NCI-H1092 treated with DMSO at 0.1 percent for 48 hours (cell line): ENCODE measurements at regions not wholly inside any gene's neighbourhood (a gene's known extent, or its start where the extent isn't known, plus 50 kb on each side); places are given as distances from the start of the nearest gene placed in this dataset.
"Not testable (repeated sequence)": the region's sequence is repeated elsewhere in the genome, so short reads cannot be mapped to it uniquely, and the experiment has no call there.

Source experiments
- DNase-seq: peaks from one replicate; lab custom pipeline; 2025; lab: John Stamatoyannopoulos, UW

DNA sequence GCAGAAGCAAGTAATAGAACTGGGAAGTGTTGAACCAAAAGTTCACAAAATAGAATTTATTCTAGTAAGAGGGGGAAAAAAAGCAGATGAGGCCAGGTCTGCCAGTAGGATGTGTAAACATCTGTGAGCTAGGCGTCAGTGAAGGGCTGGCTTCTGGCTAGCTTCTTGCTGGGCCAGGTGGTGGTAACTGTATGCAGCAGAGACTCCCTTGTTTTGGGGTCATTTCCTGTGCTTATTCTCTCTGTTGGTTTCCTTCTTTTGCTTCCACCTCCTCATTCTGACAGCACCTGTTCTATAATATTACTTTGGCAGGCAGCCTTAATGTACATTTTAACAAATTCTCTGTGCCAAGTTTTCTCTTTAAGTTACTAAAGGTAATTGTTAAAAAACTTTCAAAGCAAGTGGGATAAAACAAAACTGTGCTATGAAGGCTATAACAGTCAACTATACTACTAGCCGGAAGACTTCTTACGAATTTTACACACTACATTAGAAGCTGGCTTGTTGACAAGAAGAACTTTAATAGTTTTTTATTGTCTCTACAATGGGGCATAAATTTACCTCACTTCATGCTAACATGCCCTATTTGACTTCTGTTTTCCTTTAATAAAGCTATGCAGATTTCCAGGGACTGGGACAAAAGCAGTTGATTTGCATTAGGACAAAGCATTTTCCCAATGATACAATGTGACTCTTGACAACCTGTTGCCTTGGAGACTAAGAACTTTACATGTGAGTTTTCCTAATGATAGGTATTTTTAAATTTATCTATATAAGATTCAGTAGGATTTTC lies 318.8 kb upstream of the NAALADL2 start:
- peak; percentile 87 for DNase-seq

DNA sequence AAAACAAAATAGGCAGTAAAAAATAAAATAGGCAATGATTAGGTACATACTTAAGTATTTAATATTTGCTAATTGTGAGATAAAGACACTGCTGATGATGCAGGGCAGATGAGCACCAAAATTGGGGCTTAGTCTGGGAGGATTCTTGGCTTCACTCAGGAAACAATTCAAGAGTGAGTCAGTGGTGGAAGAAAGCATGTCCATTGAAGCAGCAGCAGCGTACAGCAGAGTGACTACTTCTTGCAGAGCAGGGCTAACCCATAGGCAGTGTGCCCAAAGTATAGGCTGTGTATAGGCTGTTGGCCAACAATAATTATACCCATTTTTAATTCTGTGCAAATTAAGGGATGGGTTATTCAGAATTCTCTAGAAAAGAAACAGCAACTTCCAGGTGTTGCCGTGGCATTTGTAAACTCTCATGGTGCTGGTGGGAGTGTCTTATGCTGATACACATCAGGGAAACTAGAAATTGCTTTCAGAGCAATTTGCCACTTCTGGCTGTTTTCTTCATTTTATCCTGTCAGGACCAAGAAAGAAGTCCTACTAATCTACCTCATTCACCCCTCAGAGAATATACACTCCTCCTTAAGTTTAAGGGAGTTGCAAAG lies 317.3 kb upstream of the NAALADL2 start:
- no peak for DNase-seq

DNA sequence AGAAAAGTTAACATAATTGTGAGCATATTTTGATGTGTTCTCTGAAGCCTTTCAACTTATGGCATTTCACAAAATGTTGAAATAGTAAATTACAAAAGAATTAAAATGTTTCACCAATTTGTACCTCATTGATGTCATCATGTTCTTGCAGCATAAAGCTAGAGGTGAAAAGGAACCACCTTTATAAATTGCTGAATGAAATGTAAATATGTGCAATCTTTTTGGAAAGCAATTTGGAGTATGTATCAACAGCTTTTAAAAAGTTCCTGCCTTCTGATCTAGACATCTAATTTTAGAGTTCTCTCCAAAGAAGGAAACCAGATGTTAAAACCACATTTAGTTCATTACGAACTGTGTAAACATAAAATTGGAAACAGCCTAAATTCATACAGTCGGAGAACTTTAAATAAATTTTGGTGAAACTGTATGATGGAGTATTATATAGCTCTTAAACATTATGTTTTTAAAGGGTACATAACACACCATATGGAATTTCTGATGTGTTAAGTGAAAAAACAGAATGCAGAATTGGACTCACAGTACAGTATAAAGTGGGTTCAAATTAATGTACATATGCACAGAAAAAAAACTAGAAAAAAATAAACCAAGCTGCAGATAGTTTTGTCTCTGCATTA lies 311.2 kb upstream of the NAALADL2 start:
- DNase-seq: no peak

GRCh38 chr3:174548841-174549623 lies 310.1 kb upstream of the NAALADL2 start:
- peak; percentile 14 for DNase-seq

GRCh38 chr3:174581558-174581957 lies 277.6 kb upstream of the NAALADL2 start:
- no peak for DNase-seq

DNA sequence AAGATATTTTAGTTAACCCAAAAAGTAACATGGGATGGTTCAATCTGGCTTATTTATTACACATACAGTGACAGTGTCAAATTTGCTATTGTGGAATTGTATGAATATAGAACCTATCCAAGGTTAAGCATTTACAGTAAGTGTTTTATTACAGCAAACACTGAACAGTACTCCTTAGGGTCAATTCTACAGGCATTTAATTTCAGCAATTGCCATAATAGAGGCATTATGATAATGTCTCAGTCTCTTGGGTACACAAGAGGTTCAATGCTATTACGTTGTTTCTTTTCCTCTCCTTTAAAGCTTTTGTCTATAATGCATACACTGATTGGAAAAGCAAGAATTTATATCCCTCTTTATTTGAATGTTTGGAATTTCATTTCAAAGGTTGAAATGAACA lies 275.7 kb upstream of the NAALADL2 start:
- DNase-seq: peak; percentile 44

GRCh38 chr3:174587137-174587536 lies 272.0 kb upstream of the NAALADL2 start:
- not testable (repeated sequence) for DNase-seq

GRCh38 chr3:174596447-174596982 lies 262.6 kb upstream of the NAALADL2 start:
- no peak for DNase-seq

GRCh38 chr3:174598885-174599439 lies 260.2 kb upstream of the NAALADL2 start:
- no peak for DNase-seq

DNA sequence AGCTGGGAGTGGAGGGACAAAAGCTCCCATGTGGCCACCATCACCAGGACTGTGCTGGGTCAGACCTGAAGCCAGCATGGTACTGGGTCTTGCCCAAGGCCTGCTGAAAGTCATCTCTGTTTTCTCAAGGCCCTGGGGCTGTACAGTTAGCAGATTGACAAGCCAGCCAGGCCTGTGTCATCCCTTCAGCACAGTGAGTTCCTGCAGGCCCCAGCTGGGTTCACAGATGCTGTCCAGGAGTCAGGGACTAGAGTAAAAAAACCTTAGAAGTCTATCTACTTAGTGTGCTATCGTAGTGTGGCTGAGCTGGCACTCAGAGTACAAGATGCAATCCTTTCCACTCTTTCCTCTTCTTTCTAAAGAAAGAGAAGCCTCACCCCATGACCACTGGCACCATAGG lies 246.0 kb upstream of the NAALADL2 start:
- no peak for DNase-seq

DNA sequence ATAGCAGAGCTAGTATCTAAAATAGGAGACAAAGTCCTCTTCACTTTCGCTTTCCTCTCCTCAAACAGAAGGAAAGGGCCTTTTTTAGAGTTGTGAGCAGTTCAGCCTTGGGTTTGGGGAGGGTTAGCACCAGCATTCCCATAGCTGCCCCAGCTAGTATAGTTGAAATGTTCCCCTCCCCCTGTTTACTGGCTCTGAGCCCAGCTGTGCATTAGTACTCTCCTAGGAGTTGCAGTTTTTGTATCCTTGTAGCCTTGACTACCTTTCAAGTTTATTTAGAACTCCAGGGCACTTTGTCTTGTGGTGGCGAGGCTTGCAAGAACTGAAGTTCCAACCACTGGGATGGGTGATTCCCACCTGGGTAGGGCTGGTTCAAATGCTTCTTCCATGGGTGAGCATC lies 245.1 kb upstream of the NAALADL2 start:
- peak; percentile 30 for DNase-seq

DNA sequence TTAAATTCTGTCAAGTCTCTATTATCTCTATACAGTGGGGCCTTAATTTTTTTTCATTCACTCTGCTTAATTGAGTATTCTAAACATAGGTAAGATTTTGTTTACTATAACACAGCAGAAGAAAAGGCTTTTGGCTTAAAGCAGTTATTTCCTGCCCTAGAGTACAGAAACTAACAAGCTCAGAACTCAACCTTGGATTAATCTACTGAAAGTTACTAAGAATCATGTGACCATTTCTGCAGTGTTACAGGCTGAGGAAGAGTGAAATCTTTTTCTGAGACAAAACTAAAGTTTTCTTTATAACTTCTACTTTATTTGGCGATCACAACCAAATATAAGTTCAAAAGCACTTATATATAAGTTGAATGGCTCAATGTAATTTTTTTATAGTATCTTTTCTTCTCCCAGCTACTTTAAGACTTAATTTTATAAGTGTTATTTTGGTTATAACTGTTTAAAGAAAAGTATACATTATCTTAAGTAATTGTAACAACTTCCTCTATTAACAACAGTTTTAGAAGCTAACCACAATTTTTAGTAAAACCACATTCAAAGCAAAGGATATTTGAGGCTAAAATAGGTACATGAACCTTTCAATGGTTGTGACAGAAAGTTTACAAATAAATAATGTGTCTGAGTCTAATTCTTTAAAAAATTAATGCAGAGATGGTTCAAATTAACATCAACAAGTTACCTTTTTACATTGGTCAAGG lies 240.6 kb upstream of the NAALADL2 start:
- no peak for DNase-seq

GRCh38 chr3:174619239-174619638 lies 239.9 kb upstream of the NAALADL2 start:
- DNase-seq: peak; percentile 97

- no peak for DNase-seq
Observed at GRCh38 chr3:174620138-174620537, 239.0 kb upstream of the NAALADL2 start.

- no peak for DNase-seq
Observed at GRCh38 chr3:174620855-174621472, 238.2 kb upstream of the NAALADL2 start.

DNA sequence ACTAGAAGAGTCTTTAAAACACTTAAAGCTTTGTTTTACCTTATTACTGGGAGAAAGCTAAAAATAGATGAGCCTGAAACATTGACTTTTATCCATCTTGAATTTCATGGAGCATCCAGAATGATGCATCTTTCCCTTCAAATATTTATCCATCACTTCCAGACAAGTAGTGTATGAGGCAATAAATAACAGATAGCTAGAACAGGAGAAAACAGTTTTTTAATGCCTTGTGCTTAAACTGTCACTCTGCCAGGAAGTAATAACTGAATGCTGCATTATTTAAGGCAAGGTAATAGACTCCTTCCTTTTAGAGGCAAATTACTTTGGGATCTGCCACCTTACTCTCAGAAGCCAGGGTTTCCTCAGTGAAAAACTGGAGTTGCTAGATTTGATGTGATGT lies 225.8 kb upstream of the NAALADL2 start:
- no peak for DNase-seq

GRCh38 chr3:174636451-174636850 lies 222.7 kb upstream of the NAALADL2 start:
- no peak for DNase-seq

DNA sequence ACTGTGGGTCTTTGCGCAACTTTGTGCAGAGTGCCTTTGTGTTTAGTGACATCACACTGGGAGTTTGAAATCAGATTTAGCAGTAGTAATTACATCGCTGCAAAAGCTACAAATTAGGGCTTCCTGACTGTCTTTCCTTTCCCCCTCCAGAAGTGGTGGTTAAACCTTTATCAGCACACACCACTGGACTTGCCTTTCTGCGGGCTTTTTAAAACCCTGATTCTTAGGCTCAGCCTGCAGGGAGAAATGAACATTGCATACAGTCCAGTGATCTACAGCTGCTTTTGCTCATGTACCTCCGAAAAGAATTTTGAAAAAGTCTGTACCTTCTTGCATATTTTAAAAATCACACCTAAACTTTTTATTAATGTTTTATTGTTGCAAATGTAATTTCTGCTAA lies 219.7 kb upstream of the NAALADL2 start:
- no peak for DNase-seq

DNA sequence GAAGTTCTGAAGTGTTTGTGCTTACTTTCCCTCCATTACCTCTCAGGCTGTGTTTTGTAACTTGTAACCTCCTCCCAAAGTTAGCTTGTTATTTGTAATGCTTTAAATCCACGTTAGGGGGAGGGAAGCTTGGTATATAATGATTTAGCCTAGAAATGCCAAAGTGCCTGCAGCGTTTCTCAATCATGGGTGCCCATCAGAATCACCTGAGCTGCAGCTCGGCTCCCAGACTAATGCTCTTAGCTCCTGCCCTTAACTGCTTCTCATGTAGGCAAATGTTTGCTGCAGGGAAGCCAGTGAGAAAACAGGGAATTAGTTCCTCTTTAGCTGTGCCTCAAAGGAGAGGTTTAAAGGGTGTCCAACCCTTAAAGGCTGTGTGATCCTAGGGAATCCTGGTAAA lies 219.2 kb upstream of the NAALADL2 start:
- no peak for DNase-seq

GRCh38 chr3:174640932-174641331 lies 218.2 kb upstream of the NAALADL2 start:
- no peak for DNase-seq

DNA sequence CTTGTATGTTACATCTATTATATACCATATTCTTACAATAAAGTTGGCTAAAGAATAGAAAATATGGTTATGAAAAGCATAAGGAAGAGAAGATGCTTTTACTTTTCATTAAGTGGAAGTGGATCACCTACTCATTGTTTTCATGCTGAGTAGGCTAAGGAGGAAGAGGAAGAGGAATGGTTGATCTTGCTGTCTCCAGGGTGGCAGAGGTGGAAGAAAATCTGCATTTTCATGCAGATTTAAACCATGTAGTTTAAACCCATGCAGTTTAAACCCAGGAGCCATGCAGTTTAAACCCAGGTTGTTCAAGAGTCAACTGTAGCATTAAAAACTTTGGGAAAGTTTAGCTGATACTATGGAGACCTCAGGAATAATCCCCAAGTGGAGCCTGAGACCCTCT lies 214.8 kb upstream of the NAALADL2 start:
- DNase-seq: no peak
